Heart left ventricle (tissue), 16 donors: ENCODE measurements at regions not wholly inside any gene's neighbourhood (a gene's known extent, or its start where the extent isn't known, plus 50 kb on each side); places are given as distances from the start of the nearest gene placed in this dataset.

Source experiments
- ATAC-seq, 4 donors: fragments of 200-7000 bp; cut with Tn5 transposase; one replicate each; pipeline ENCODE4 v1.9.1; 2020 to 2022; ENCODE audit warnings: moderate library complexity in 4 of 4, mild to moderate bottlenecking in 3 of 4, moderate number of reproducible peaks in 1 of 4
- DNase-seq, 5 donors: peaks; one replicate each; pipeline ENCODE4 v3.0.0-alpha.2; 2020
- H3K27ac ChIP-seq, 12 donors: fragments of 200-600 bp; sonication (generic) in 4 of 12; one replicate each; pipeline versions ENCODE4 v1.5.0 to v1.8.0; 2016 to 2022; ENCODE audit warnings: mild to moderate bottlenecking in 2 of 12
- H3K27me3 ChIP-seq, 9 donors: fragments of 200-600 bp; sonication (generic) in 2 of 9; one replicate each; pipeline versions ENCODE4 v1.5.1 to v1.8.0; 2016 to 2022; ENCODE audit warnings: mild to moderate bottlenecking in 3 of 9
- H3K36me3 ChIP-seq, 9 donors: fragments of 200-600 bp; sonication (generic) in 2 of 9; one replicate each; pipeline versions ENCODE4 v1.5.0 to v1.8.0; 2018 to 2022; ENCODE audit warnings: mild to moderate bottlenecking in 2 of 9
- H3K4me1 ChIP-seq, 12 donors: fragments of 200-600 bp; sonication (generic) in 4 of 12; one replicate each; pipeline versions ENCODE4 v1.5.0 to v1.8.0; 2016 to 2022; ENCODE audit warnings: mild to moderate bottlenecking in 3 of 12
- H3K4me3 ChIP-seq, 12 donors: fragments of 200-600 bp; sonication (generic) in 4 of 12; one replicate each; pipeline versions ENCODE4 v1.5.0 to v1.8.0; 2017 to 2022; ENCODE audit warnings: mild to moderate bottlenecking in 9 of 12, moderate library complexity in 4 of 12
- H3K9me3 ChIP-seq, 12 donors: fragments of 200-600 bp; sonication (generic) in 4 of 12; one replicate each; pipeline versions ENCODE4 v1.5.0 to v1.8.0; 2016 to 2022; ENCODE audit warnings: mild to moderate bottlenecking in 1 of 12
- CTCF ChIP-seq, 12 donors: fragments of 200-600 bp; sonication (generic) in 4 of 12; IDR thresholded peaks; one replicate each; pipeline versions ENCODE4 v1.5.0 to v1.8.0; 2018 to 2022; ENCODE audit warnings: antibody characterized with exemption in 12 of 12, mild to moderate bottlenecking in 5 of 12
- POLR2A ChIP-seq, 2 donors: fragments of 450-650 bp; IDR thresholded peaks; one replicate each; pipeline ENCODE4 v1.6.1; 2017; ENCODE audit warnings: antibody characterized with exemption in 2 of 2, mild to moderate bottlenecking in 2 of 2, moderate library complexity in 2 of 2
- WGBS, 4 donors: extraction: QIAGEN DNeasy Blood & Tissue Kit in 2 of 4; methylation state at CpG; one replicate each; pipeline versions ENCODE4 v1.1.5 to v1.1.7; 2013 to 2018; 5-methylcytosine and 5-hydroxymethylcytosine counted together
- intact Hi-C, 10 donors: fragments of 100-400 bp; cut with DNase I; formaldehyde crosslinking; loops; one replicate each; pipeline versions ENCODE4 v1.11.1 to v1.14.2; 2022
- donor health status: ischemic (EF 13 %, LVEDD 7.1; RV severe dilation, severe dysfunction).
- donor health status: healthy with polysubstance abuse.
- donor health status: DM: no; HTN: yes; CAD: no.
- donor health status: DM: no; HTN: no; CAD: no.
- donor health status: ischemic (EF 25% LVEDD 6.9; RV normal size, moderate dysfunction).
- donor health status: ischemic (EF 25% LVEDD 5.7; RV mildly dilated, moderate dysfunction).
- donor health status: healthy.
- donor health status: DM: yes; HTN: yes; CAD: no.
- donor health status: ischemic (EF 35%, LVEDD 5.7; RV mildly dilated, moderate dysfunction).
- donor health status: nonischemic (EF 11% LVEDD 7.7; RV severe dilation, severe dysfunction).
- donor health status: DM: yes; HTN: yes; CAD: no.
- donor health status: PGD.
- donor health status: ischemic (EF 29% LVEDD 5.4; RV normal size, mild dysfunction).
- donor health status: nonischemic (EF 23%, LVEDD 6.1; RV moderate dilation, normal function).

GRCh38 chr13:64912141-64912540 lies 2318.0 kb downstream of the PCDH9 start:
- Histone ChIP-seq H3K9me3 (peaks cover 0 to 12% (median 5%) of the 10 kb centered on the region in 12 donors), H3K27me3 (no peaks in the 10 kb centered on the region), H3K4me1 (no peaks in the 10 kb centered on the region), H3K27ac (no peak overlapping the region), H3K36me3 (no peaks in the 10 kb centered on the region), H3K4me3 (no peak overlapping the region)
- intact Hi-C loops: no loop called here
- ATAC-seq (no peak), DNase-seq (no peak)
- no peak for TF ChIP-seq POLR2A (IDR thresholded peaks at IDR 0.05)
- no peak for TF ChIP-seq CTCF (IDR thresholded peaks at IDR 0.05)
- WGBS, 4 donors: 43 to 89% (median 62%) methylated on average over 1 to 2 of the region's 2 CpGs

GRCh38 chr13:64910096-64910495 lies 2320.0 kb downstream of the PCDH9 start:
- Histone ChIP-seq H3K27ac (no peak overlapping the region), H3K4me1 (no peaks in the 10 kb centered on the region), H3K36me3 (no peaks in the 10 kb centered on the region), H3K4me3 (no peak overlapping the region), H3K27me3 (no peaks in the 10 kb centered on the region), H3K9me3 (peaks cover 0 to 12% (median 5%) of the 10 kb centered on the region in 12 donors)
- WGBS, 4 donors: 61 to 79% (median 75%) methylated on average over 1 of the region's 1 CpG
- intact Hi-C loops: no loop called here
- TF ChIP-seq POLR2A (IDR thresholded peaks at IDR 0.05) (no peak), CTCF (IDR thresholded peaks at IDR 0.05) (no peak)
- ATAC-seq (no peak), DNase-seq (no peak)

- Histone ChIP-seq H3K27ac (no peak overlapping the region), H3K27me3 (no peaks in the 10 kb centered on the region), H3K36me3 (no peaks in the 10 kb centered on the region), H3K4me3 (no peak overlapping the region), H3K4me1 (no peaks in the 10 kb centered on the region), H3K9me3 (peaks cover 0 to 12% (median 5%) of the 10 kb centered on the region in 12 donors)
- intact Hi-C loops: no loop called here
- no peak for ATAC-seq
- TF ChIP-seq POLR2A (IDR thresholded peaks at IDR 0.05) (no peak), CTCF (IDR thresholded peaks at IDR 0.05) (no peak)
- DNase-seq: no peak
Observed at GRCh38 chr13:64909184-64909583, 2321.0 kb downstream of the PCDH9 start.

- no peaks in the 10 kb centered on the region for H3K9me3 ChIP-seq
- no peaks in the 10 kb centered on the region for H3K36me3 ChIP-seq
- DNase-seq (no peak), ATAC-seq (no peak)
- no peak overlapping the region for H3K27ac ChIP-seq
- intact Hi-C loops: no loop called here
- H3K27me3 ChIP-seq: no peaks in the 10 kb centered on the region
- WGBS, 4 donors: 60 to 100% (median 66%) methylated on average over 1 to 2 of the region's 2 CpGs
- no peak for TF ChIP-seq CTCF (IDR thresholded peaks at IDR 0.05)
- no peak for TF ChIP-seq POLR2A (IDR thresholded peaks at IDR 0.05)
- H3K4me1 ChIP-seq: no peaks in the 10 kb centered on the region
- no peak overlapping the region for H3K4me3 ChIP-seq
Observed at GRCh38 chr13:64900039-64900438, 2330.1 kb downstream of the PCDH9 start.
